Activated naive CD4-positive, alpha-beta T cell (primary cell): ENCODE measurements at regions not wholly inside any gene's neighbourhood (a gene's known extent, or its start where the extent isn't known, plus 50 kb on each side); places are given as distances from the start of the nearest gene placed in this dataset.
"Not testable (repeated sequence)": the region's sequence is repeated elsewhere in the genome, so short reads cannot be mapped to it uniquely, and the experiment has no call there.

ENCODE experiments used
- DNase-seq, 4 experiments: peaks; one replicate each; lab custom pipeline; 2025; lab: John Stamatoyannopoulos, UW

DNA sequence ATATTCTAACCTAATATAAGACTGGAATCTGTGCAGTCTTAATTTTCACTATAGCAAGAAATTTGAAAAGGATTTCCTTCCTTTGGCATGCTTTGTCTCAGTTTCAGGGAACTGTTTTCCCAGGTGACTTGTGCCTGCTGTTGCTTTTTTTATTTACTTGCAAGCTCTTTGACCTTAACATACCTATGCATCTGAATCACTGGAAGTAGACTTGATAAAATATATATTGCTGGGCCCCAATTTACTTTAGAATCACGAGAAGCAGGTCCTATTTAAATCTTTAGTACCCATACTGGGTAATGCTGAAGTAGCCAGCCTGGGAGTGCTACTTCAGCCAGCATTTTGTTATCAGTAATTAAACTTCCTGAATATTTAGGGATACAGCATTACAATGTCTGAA is 257.9 kb upstream of the ALCAM start:
- DNase-seq: no peak

- no peak for DNase-seq
Measured at GRCh38 chr3:105118905-105119304, 247.8 kb upstream of the ALCAM start.

DNA sequence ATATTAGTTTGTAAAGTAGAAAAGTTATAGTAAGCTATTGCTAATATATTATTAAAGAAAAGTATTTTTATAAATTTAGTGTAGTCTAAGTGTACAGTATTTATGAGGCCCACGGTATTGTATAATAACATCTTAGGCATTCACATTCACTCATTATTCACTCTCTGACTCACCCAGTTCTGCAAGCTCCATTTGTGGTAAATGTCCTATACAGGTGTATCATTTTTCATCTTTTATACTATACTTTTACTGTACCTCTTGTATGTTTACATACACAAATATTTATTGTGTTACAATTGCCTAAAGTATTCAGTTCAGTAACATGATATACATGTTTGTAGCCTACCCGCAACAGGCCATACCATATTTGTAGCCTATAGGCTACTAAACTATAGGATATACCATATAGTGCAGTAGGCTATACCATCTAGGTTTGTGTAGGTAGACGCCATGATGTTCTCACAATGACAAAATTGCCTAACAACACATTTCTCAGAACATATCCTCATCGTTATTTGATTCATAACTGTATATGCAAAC is 246.8 kb upstream of the ALCAM start:
- DNase-seq: no peak

- DNase-seq: no peak
Measured at GRCh38 chr3:105130911-105131310, 235.8 kb upstream of the ALCAM start.

DNA sequence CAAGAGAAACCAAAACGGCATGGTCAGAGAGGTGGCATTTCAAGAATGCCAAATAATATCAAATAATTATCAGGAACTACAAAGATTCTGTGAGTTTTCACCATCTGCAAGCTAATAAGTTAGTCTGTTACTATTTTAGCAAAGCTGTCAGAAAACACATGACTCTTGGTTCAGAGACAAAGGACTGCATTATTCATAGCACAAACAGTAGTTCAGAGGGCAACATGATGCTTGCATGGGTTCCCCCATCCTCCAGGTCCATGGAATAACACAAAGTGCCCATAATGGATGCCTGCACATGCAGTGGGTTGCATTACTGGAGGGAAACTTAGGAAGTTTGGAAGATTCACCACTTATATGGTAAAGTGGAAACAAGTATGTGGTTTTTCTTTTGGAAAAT is 228.8 kb upstream of the ALCAM start:
- DNase-seq: no peak

GRCh38 chr3:105139881-105140560 is 226.7 kb upstream of the ALCAM start:
- DNase-seq: no peak

DNA sequence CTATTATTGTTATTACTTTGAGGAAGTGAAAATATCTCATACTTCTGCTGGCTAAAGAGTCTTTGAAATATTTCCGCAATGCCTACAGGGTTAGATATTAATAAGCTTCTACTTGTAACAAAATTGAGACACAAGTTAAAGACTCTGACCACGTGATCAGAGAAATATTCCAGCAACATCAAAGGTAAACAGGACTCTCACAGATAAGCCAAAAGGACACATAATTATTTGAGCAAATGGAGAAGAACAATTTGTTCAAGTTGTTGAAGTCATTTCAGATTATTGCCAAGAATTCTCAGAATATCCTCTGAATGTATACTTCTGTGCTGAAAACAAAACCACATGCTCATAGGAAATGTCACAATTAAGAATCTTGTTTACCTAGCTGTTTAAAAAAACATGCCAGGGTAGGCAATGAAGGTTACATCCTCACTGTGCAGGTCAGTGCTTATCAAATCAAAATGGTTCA is 225.8 kb upstream of the ALCAM start:
- DNase-seq: no peak

GRCh38 chr3:105144837-105145236 is 221.9 kb upstream of the ALCAM start:
- DNase-seq: no peak

GRCh38 chr3:105145511-105145910 is 221.2 kb upstream of the ALCAM start:
- no peak for DNase-seq

DNA sequence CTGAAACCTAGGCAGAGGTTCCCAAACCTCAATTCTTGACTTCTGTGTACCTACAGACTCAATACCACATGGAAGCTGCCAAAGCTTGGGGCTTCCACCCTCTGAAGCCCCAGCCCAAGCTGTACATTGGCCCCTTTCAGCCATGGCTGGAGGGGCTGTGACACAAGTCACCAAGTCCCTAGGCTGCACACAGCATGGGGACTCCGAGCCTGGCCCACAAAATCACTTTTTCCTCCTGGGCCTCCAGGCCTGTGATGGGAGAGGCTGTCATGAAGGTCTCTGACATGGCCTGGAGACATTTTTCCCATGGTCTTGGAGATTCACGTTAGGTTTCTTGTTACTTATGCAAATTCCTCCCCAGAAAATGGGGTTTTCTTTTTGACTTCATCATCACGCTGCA is 217.5 kb upstream of the ALCAM start:
- DNase-seq: not testable (repeated sequence)

GRCh38 chr3:105152987-105153386 is 213.7 kb upstream of the ALCAM start:
- DNase-seq: no peak

DNA sequence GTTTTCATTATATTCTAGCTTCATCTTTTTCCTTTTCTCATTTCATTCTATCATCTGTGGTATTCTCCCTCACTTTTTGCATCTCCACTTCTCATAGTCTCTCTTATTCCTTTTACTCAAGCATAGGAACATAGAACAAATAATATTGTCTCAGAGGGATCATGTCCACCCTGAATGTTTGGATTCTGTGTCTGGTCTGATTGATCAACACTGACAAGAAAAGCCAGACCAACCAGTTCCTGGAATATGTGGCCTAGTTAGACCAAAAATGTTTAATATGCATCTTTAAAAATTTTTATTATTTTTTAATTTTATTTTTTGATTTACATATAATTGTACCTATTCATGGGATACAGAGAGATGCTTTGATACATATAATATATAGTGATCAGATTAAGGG is 212.0 kb upstream of the ALCAM start:
- no peak for DNase-seq

GRCh38 chr3:105157067-105157765 is 209.5 kb upstream of the ALCAM start:
- DNase-seq: no peak

DNA sequence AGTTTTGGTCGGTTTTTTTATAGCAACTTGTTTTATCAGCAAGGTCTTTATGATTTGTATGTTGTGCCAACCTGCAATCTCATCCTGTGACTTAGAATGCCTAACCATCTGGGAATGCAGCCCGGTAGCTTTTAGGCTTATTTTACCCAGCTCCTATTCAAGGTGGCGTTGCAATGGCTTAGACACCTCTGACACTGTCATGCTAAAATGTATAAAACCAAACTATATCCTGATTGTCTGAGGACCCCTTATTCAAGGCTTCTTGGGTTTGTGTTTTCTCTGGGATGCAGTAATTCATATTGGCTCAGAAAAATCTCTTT is 209.0 kb upstream of the ALCAM start:
- DNase-seq: no peak

DNA sequence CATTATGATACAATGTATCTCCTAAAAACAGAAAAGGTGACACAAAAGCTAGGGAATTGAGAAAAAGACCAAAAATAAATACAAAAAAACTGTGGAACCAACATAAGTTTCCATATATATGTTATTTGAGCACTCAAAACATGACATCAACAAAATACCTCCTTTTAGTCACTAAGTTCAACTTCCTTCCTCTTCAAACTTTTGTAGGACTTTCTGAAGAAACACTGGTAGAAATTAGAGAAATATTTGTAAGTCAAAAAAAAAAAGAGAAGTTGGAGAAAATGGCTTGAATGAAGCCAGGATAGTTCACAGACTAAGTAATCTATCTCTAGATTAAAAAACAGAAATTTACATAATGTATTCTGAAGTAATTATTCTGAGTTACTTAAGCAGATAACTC is 208.4 kb upstream of the ALCAM start:
- DNase-seq: no peak

DNA sequence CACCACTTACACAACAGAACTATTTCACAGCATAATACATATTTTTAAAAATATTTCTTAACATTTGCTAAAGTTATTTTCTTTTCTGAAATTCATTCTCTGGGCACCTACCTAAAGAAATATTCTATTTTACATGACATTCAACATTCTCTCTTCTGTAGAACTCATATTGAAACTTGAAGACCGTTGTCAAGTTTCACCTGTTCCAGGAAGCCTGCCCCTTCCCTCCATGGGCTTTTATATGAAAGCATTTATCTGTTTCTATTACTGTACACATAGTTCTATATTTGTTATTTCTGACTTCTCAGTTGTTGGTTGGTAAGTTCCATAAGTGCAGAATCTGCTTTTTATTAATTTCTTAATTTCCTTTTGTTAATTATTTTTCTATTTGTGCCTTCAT is 204.3 kb upstream of the ALCAM start:
- no peak for DNase-seq

DNA sequence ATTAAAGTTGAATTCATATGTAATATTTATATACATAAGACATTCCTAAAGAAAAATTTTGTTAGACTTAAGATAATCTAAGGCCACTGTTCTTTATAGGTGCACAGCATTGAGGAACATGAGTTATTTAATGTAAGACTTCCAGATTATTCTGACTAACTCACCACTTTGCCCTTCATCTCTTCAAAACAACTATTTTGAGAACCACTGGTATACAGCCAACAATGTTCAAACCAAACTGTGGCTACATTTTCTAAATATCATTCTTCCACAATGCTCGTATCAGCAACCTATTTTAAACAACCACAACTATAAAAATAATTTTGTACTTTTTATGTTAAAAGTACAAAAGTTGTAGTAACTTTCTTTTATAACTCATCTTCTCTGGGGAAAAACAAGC is 199.8 kb upstream of the ALCAM start:
- no peak for DNase-seq

DNA sequence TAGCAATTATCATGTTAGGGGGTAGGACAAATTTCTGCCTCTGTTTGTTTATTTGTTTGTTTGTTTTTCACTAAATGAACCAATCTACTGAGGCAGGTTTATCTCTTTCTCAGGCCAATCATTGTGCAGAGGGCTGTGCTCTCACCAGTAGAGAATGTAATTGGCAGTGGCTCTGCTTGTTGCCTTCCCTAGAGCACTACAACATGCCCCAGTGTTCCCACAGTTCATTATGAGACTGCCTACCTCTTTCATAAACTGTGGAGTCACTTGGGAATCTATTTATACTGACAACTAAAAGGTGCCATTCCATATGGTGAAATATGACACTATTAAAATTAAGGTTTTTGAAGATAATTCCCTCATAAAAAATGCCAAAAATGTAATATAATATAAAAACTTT is 196.3 kb upstream of the ALCAM start:
- DNase-seq: no peak

- DNase-seq: no peak
Measured at GRCh38 chr3:105174017-105174615, 192.6 kb upstream of the ALCAM start.

- no peak for DNase-seq
Measured at GRCh38 chr3:105177576-105177975, 189.1 kb upstream of the ALCAM start.

DNA sequence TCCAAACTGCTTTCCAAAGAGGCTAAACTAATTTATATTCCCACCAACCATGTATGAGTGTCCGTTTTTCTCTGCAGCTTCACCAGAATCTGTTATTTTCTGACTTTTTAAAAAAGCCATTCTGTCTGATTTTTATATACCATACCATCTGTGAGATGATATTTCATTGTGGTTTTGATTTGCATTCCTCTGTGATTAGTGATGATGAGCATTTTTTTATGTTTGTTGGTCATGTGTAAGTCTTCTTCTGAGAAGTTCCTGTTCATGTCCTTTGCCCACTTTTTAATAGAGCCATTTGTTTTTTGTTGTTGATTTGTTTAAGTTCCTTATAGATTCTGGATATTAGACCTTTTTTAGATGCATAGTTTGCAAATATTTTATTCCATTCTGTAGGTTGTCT is 179.4 kb upstream of the ALCAM start:
- no peak for DNase-seq

DNA sequence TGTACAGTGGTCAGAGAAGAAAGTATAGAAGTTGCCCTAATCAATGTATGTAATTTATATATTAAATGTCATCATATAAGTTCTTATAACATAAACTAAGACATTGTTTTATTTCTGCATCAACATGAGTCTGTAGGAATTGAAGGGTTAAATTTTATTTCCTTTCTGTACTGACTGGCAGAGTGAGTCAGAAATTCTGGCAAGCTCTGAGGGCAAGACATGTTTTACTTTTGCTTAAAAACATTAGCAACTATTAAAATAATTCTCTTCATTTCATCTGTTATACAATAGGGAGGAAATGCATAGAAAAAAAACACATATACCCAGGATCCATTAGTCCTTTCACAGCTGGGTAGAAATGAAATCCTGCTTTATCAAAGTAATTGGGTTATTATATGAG is 171.4 kb upstream of the ALCAM start:
- DNase-seq: no peak

GRCh38 chr3:105197863-105198262 is 168.8 kb upstream of the ALCAM start:
- no peak for DNase-seq
